ENCODE measurements at regions not wholly inside any gene's neighbourhood (a gene's known extent, or its start where the extent isn't known, plus 50 kb on each side); places are given as distances from the start of the nearest gene placed in this dataset.

DNA sequence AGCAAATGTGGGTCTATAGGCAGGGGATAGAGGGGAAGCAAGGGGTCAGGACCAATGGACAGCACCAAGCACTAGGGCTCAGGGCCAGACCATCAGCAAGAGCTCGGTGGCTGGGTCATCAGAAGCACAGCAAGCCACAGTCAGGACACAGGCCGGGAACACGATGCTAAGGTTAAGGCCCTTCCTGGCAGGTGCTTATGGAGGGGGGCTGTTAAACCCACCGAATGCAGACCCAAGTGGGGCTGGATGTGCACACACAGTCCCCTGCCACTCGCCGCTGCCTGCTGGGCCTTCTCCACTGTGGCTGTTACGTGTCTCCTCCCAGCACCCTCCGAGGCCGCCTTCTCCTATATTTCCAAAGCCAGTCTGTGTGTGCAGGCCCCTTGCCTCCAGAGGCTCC is 220.1 kb downstream of the TOMM20 start:
- TF ChIP-seq POLR2A (IDR thresholded peaks at IDR 0.05), result no peak
- TF ChIP-seq CTCF (IDR thresholded peaks at IDR 0.05), result no peak
- no peak for TF ChIP-seq POLR2AphosphoS5 (IDR thresholded peaks at IDR 0.05)

Measured in transverse colon (tissue), 4 donors.